ENCODE measurements at regions not wholly inside any gene's neighbourhood (a gene's known extent, or its start where the extent isn't known, plus 50 kb on each side); places are given as distances from the start of the nearest gene placed in this dataset.

GRCh38 chr3:107461721-107462120 lies 61.0 kb upstream of the BBX start:
- TF ChIP-seq CTCF (IDR thresholded peaks at IDR 0.05; ENCODE audit: low read depth, low read length, missing input control) (no peak), ZBTB33 (IDR thresholded peaks at IDR 0.05) (no peak), EGR1 (IDR thresholded peaks at IDR 0.05; ENCODE audit: low read depth in 2 of 2) (no peak), TAF1 (conservative IDR thresholded peaks at IDR 0.05) (no peak), REST (IDR thresholded peaks at IDR 0.05) (no peak), SP1 (IDR thresholded peaks at IDR 0.05) (no peak), ATF3 (IDR thresholded peaks at IDR 0.05) (no peak), YY1 (IDR thresholded peaks at IDR 0.05) (no peak), NR2F2 (IDR thresholded peaks at IDR 0.05) (no peak)
